Spleen (tissue), 11 donors: ENCODE measurements at regions not wholly inside any gene's neighbourhood (a gene's known extent, or its start where the extent isn't known, plus 50 kb on each side); places are given as distances from the start of the nearest gene placed in this dataset.

Experiments used
- DNase-seq: peaks from one replicate; pipeline ENCODE4 v3.0.0-alpha.2; 2020
- H3K27ac ChIP-seq, 8 donors: fragments of 200-600 bp; sonication (generic) in 7 of 8; 1 replicate in 4 of 8; 2 replicates in 4 of 8; pipeline versions ENCODE4 v1.5.0 to v1.8.0; 2016 to 2021; ENCODE audit warnings: inconsistent platforms in 4 of 8, mild to moderate bottlenecking in 4 of 8, moderate library complexity in 1 of 8
- H3K27me3 ChIP-seq, 7 donors: fragments of 200-600 bp; sonication (generic) in 6 of 7; replicated peaks in 1 of 7; 1 replicate in 4 of 7; 2 replicates in 3 of 7; pipeline versions ENCODE4 v1.5.0 to v1.8.0; 2016 to 2021; ENCODE audit warnings: inconsistent platforms in 3 of 7, mild to moderate bottlenecking in 1 of 7
- H3K36me3 ChIP-seq, 6 donors: fragments of 200-600 bp; sonication (generic) in 5 of 6; 1 replicate in 4 of 6; 2 replicates in 2 of 6; pipeline versions ENCODE4 v1.5.0 to v1.8.0; 2016 to 2021; ENCODE audit warnings: inconsistent platforms in 2 of 6
- H3K4me1 ChIP-seq, 6 donors: fragments of 200-600 bp; sonication (generic) in 5 of 6; 1 replicate in 3 of 6; 2 replicates in 3 of 6; pipeline versions ENCODE4 v1.5.0 to v1.8.0; 2016 to 2021; ENCODE audit warnings: inconsistent platforms in 3 of 6
- H3K4me3 ChIP-seq, 8 donors: fragments of 200-600 bp; sonication (generic) in 7 of 8; 1 replicate in 4 of 8; 2 replicates in 4 of 8; pipeline versions ENCODE4 v1.5.0 to v1.8.0; 2016 to 2021; ENCODE audit warnings: inconsistent platforms in 4 of 8, mild to moderate bottlenecking in 4 of 8, moderate library complexity in 2 of 8
- H3K9me3 ChIP-seq, 8 donors: fragments of 200-600 bp; sonication (generic) in 7 of 8; 1 replicate in 4 of 8; 2 replicates in 4 of 8; pipeline versions ENCODE4 v1.5.0 to v1.8.0; 2016 to 2021; ENCODE audit warnings: inconsistent platforms in 4 of 8
- POLR2A ChIP-seq, 3 donors: fragments of 450-650 bp; IDR thresholded peaks; one replicate each; pipeline ENCODE4 v1.5.1; 2017; ENCODE audit warnings: antibody characterized with exemption in 3 of 3, mild to moderate bottlenecking in 1 of 3
- POLR2AphosphoS5 ChIP-seq, 3 donors: sonication (generic); formaldehyde crosslinking; IDR thresholded peaks; one replicate each; pipeline ENCODE4 v1.5.1; 2017; ENCODE audit warnings: antibody characterized with exemption in 3 of 3
- WGBS, 5 donors: extraction: QIAGEN DNeasy Blood & Tissue Kit in 3 of 5; methylation state at CpG; one replicate each; pipeline versions ENCODE4 v1.1.5 to v1.1.7; 2013 to 2018; 5-methylcytosine and 5-hydroxymethylcytosine counted together
- intact Hi-C: fragments of 100-400 bp; cut with DNase I; formaldehyde crosslinking; loops from one replicate; pipeline ENCODE4 v1.15.0; 2023; ENCODE audit warnings: low total_unique reads
- TF ChIP-seq, protein P1 (sequence below), 11 experiments: fragments of 200-600 bp in 7 of 11; fragments of 450-650 bp in 4 of 11; sonication (generic) in 4 of 11; IDR thresholded peaks in 8 of 11; conservative IDR thresholded peaks in 3 of 11; 1 replicate in 7 of 11; 2 replicates in 4 of 11; pipeline versions ENCODE4 v1.4.0 to v1.8.0; 2016 to 2021; ENCODE audit warnings: antibody characterized with exemption in 11 of 11, inconsistent platforms in 4 of 11, mild to moderate bottlenecking in 1 of 11
- donor health status: healthy with polysubstance abuse.
- donor health status: DM: no; HTN: no; CAD: no; lungs with moderate emphysema.
- donor health status: DM: no; HTN: no; CAD: no.
- donor health status: Bipolar disorder and iron deficiency.
- donor health status: healthy.
- donor health status: DM: no; HTN: no; CAD: no.
- donor health status: DM: yes; HTN: yes; CAD: no.

DNA sequence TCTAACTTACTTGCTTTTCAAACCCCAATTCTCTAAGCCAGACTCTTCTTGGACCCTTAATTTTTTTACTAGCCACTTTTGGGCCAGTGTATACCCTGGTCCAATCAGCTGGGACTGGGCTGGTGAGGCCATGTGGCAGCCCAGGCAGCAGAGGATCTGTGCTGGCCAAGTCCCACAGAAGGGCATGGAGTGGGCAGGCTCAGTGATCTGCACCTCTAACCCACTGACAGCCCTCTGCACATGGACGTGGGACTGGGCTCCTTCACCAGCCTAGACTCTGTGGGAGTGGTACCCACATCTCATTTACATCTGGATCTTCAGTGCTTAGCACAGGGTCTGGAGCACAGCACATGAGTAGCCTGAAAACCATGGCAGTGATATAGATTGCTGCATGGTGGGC, 56.1 kb upstream of the PRR23C start:
- Histone ChIP-seq H3K27me3 (peaks cover 0 to 16% (median 0%) of the 10 kb centered on the region in 7 donors), H3K36me3 (no peaks in the 10 kb centered on the region), H3K4me1 (no peaks in the 10 kb centered on the region), H3K27ac (no peak overlapping the region), H3K4me3 (no peak overlapping the region), H3K9me3 (peaks cover 0 to 7% (median 0%) of the 10 kb centered on the region in 8 donors)
- WGBS, 5 donors = 55 to 65% (median 60%) methylated on average over 1 of the region's 1 CpG
- DNase-seq = no peak
- no peak for TF ChIP-seq POLR2AphosphoS5 (IDR thresholded peaks at IDR 0.05)
- no peak for TF ChIP-seq POLR2A (IDR thresholded peaks at IDR 0.05)
- TF ChIP-seq, protein P1, sequence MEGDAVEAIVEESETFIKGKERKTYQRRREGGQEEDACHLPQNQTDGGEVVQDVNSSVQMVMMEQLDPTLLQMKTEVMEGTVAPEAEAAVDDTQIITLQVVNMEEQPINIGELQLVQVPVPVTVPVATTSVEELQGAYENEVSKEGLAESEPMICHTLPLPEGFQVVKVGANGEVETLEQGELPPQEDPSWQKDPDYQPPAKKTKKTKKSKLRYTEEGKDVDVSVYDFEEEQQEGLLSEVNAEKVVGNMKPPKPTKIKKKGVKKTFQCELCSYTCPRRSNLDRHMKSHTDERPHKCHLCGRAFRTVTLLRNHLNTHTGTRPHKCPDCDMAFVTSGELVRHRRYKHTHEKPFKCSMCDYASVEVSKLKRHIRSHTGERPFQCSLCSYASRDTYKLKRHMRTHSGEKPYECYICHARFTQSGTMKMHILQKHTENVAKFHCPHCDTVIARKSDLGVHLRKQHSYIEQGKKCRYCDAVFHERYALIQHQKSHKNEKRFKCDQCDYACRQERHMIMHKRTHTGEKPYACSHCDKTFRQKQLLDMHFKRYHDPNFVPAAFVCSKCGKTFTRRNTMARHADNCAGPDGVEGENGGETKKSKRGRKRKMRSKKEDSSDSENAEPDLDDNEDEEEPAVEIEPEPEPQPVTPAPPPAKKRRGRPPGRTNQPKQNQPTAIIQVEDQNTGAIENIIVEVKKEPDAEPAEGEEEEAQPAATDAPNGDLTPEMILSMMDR (IDR thresholded peaks at IDR 0.05 in 8 of 11, conservative IDR thresholded peaks at IDR 0.05 in 3 of 11) = no peak
- intact Hi-C loops = no loop called here

DNA sequence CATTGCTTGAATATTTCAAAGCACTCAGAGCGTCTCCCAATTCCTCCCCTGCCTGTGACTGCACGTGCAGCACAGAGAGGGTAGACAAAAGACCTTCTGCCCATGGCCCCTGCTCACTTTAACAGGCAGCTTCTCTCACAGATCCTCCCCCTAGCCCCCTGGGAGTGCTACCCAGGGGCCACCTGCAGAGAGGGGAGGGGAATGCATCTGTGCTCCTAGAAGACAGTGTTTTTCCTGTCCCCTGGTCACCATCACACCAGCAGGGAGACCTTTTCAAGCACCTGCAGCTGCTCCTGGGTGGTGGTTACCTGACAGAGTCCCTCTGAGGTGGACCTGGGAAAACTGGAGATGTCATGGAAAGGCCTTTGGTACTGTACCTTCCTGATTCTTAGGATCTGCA, 56.7 kb upstream of the PRR23C start:
- H3K27me3 ChIP-seq = peaks cover 0 to 16% (median 0%) of the 10 kb centered on the region in 7 donors
- H3K4me3 ChIP-seq = no peak overlapping the region
- H3K27ac ChIP-seq = no peak overlapping the region
- no peaks in the 10 kb centered on the region for H3K36me3 ChIP-seq
- H3K4me1 ChIP-seq = no peaks in the 10 kb centered on the region
- DNase-seq = no peak
- H3K9me3 ChIP-seq = peaks cover 0 to 7% (median 0%) of the 10 kb centered on the region in 8 donors
- TF ChIP-seq POLR2A (IDR thresholded peaks at IDR 0.05) (no peak), POLR2AphosphoS5 (IDR thresholded peaks at IDR 0.05) (no peak)
- TF ChIP-seq, protein P1 (IDR thresholded peaks at IDR 0.05 in 8 of 11, conservative IDR thresholded peaks at IDR 0.05 in 3 of 11) = no peak
- 8 to 66% (median 54%) methylated on average over 2 of the region's 2 CpGs for WGBS, 5 donors
- intact Hi-C loops = no loop called here

DNA sequence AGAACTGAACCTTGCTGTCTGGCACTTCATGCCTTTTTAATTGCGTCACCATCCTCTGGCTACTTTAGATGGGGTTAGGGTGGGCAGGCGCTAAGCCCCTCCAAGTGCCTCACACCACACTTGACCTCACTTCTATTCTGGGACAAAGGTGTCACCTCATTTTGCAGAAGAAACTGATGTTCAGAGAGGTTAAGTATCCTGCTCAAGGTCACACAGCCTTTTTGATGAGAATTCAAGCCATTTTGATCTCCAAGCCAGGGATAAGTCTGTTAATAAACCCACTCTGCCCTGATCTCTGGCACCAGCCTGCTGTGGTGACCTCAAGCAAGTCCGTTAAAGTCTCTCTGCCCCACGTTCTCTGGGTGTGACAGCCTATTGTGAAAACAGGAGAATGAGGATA, 58.8 kb upstream of the PRR23C start:
- H3K27ac ChIP-seq = no peak overlapping the region
- no peaks in the 10 kb centered on the region for H3K36me3 ChIP-seq
- no peak for DNase-seq
- peaks cover 0 to 2% (median 0%) of the 10 kb centered on the region in 8 donors for H3K9me3 ChIP-seq
- TF ChIP-seq, protein P1 (IDR thresholded peaks at IDR 0.05 in 8 of 11, conservative IDR thresholded peaks at IDR 0.05 in 3 of 11) = no peak
- no peak for TF ChIP-seq POLR2A (IDR thresholded peaks at IDR 0.05)
- TF ChIP-seq POLR2AphosphoS5 (IDR thresholded peaks at IDR 0.05) = no peak
- 71 to 82% (median 74%) methylated on average over 4 of the region's 4 CpGs for WGBS, 5 donors
- intact Hi-C loops = no loop called here
- peaks cover 0 to 16% (median 0%) of the 10 kb centered on the region in 7 donors for H3K27me3 ChIP-seq
- H3K4me3 ChIP-seq = no peak overlapping the region
- H3K4me1 ChIP-seq = no peaks in the 10 kb centered on the region

DNA sequence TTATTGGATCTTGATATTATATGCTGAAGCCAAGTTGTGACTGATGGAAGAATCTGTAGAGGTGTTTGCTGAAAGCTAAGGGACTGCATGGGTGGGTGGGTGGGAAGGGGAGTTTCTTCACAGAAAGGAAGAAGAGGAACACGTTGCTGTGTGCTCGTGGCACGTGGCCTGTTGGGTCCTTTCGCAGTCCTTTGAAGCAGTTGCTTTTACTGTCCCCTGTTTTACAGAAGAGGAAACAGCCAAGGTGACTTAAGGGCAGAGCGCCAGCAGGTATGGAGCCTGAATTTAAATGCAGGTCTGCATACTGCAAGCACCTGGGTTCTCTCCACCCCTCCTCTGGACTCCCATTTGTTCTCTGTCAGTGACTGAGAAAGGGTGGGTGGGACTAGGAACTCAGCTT, 59.4 kb upstream of the PRR23C start:
- TF ChIP-seq POLR2AphosphoS5 (IDR thresholded peaks at IDR 0.05) (no peak), POLR2A (IDR thresholded peaks at IDR 0.05) (no peak)
- TF ChIP-seq, protein P1 (IDR thresholded peaks at IDR 0.05 in 8 of 11, conservative IDR thresholded peaks at IDR 0.05 in 3 of 11) = no peak
- intact Hi-C loops = no loop called here
- no peak overlapping the region for H3K4me3 ChIP-seq
- no peak for DNase-seq
- no peaks in the 10 kb centered on the region for H3K4me1 ChIP-seq
- no peak overlapping the region for H3K27ac ChIP-seq
- H3K9me3 ChIP-seq = no peaks in the 10 kb centered on the region
- 56 to 64% (median 59%) methylated on average over 5 of the region's 5 CpGs for WGBS, 5 donors
- H3K36me3 ChIP-seq = no peaks in the 10 kb centered on the region
- H3K27me3 ChIP-seq = peaks cover 0 to 13% (median 0%) of the 10 kb centered on the region in 7 donors
